ENCODE measurements at regions not wholly inside any gene's neighbourhood (a gene's known extent, or its start where the extent isn't known, plus 50 kb on each side); places are given as distances from the start of the nearest gene placed in this dataset.

GRCh38 chr13:73337532-73337931, 278.7 kb downstream of the KLF5 start:
- H3K36me3 Mint-ChIP-seq: no peaks in the 10 kb centered on the region
- intact Hi-C loops (cut with micrococcal nuclease): no loop called here
- CTCF ChIA-PET: no interaction called here

GRCh38 chr13:73336773-73337172, 278.0 kb downstream of the KLF5 start:
- no peaks in the 10 kb centered on the region for H3K27me3 ChIP-seq (ENCODE audit: control insufficient read depth in 2 of 2, insufficient read depth in 2 of 2, low read length in 2 of 2)
- no peaks in the 10 kb centered on the region for H3K36me3 Mint-ChIP-seq
- no peaks in the 10 kb centered on the region for H3K9me3 ChIP-seq (ENCODE audit: control insufficient read depth in 2 of 3, low read length in 3 of 3)
- no peak for DNase-seq
- H3K4me1 ChIP-seq (ENCODE audit: control insufficient read depth in 2 of 2, insufficient read depth in 2 of 2, low read length in 2 of 2): no peaks in the 10 kb centered on the region
- H3K27ac Mint-ChIP-seq: no peak overlapping the region
- ChIA-PET CTCF (interaction anchor here (0.5 kb wide), 1 partner anchor 139 kb away, joined by 4 read pairs; no protein-coding TSS in a partner anchor), POLR2A (no interaction called here)
- H3K36me3 ChIP-seq (ENCODE audit: control insufficient read depth in 2 of 3, insufficient read depth in 3 of 3, low read length in 3 of 3): no peaks in the 10 kb centered on the region
- H3K4me3 ChIP-seq (ENCODE audit: low read length): no peak overlapping the region
- no peaks in the 10 kb centered on the region for H3K27me3 Mint-ChIP-seq
- ATAC-seq: no peak
- intact Hi-C loops (cut with micrococcal nuclease): no loop called here
- no peak overlapping the region for H3K27ac ChIP-seq (ENCODE audit: low read depth, low read length)
- H3K9me3 Mint-ChIP-seq: no peaks in the 10 kb centered on the region
- H3K4me1 Mint-ChIP-seq: peaks cover 0 to 4% (median 0%) of the 10 kb centered on the region in 7 donors
- H3K4me3 Mint-ChIP-seq: no peak overlapping the region

More at GRCh38 chr13:73337532-73337931, 278.7 kb downstream of the KLF5 start:
- Histone ChIP-seq H3K36me3 (ENCODE audit: control insufficient read depth in 2 of 3, insufficient read depth in 3 of 3, low read length in 3 of 3) (no peaks in the 10 kb centered on the region), H3K27ac (ENCODE audit: low read depth, low read length) (no peak overlapping the region), H3K9me3 (ENCODE audit: control insufficient read depth in 2 of 3, low read length in 3 of 3) (no peaks in the 10 kb centered on the region), H3K27me3 (ENCODE audit: control insufficient read depth in 2 of 2, insufficient read depth in 2 of 2, low read length in 2 of 2) (no peaks in the 10 kb centered on the region), H3K4me3 (ENCODE audit: low read length) (no peak overlapping the region), H3K4me1 (ENCODE audit: control insufficient read depth in 2 of 2, insufficient read depth in 2 of 2, low read length in 2 of 2) (no peaks in the 10 kb centered on the region)
- ATAC-seq (no peak), DNase-seq (no peak)
- Mint-ChIP-seq H3K27me3 (no peaks in the 10 kb centered on the region), H3K4me1 (peaks cover 0 to 4% (median 0%) of the 10 kb centered on the region in 7 donors), H3K4me3 (no peak overlapping the region), H3K9me3 (no peaks in the 10 kb centered on the region), H3K27ac (no peak overlapping the region)
- POLR2A ChIA-PET: no interaction called here

GRCh38 chr13:73335944-73336343, 277.1 kb downstream of the KLF5 start:
- CTCF ChIA-PET: no interaction called here
- no peaks in the 10 kb centered on the region for H3K9me3 ChIP-seq (ENCODE audit: control insufficient read depth in 2 of 3, low read length in 3 of 3)
- H3K4me1 ChIP-seq (ENCODE audit: control insufficient read depth in 2 of 2, insufficient read depth in 2 of 2, low read length in 2 of 2): no peaks in the 10 kb centered on the region
- ATAC-seq (no peak), DNase-seq (no peak)
- intact Hi-C loops (cut with micrococcal nuclease): no loop called here
- H3K4me3 ChIP-seq (ENCODE audit: low read length): no peak overlapping the region
- H3K36me3 Mint-ChIP-seq: no peaks in the 10 kb centered on the region
- H3K27me3 Mint-ChIP-seq: peaks cover 0 to 2% (median 0%) of the 10 kb centered on the region in 5 donors
- no peaks in the 10 kb centered on the region for H3K36me3 ChIP-seq (ENCODE audit: control insufficient read depth in 2 of 3, insufficient read depth in 3 of 3, low read length in 3 of 3)
- H3K4me3 Mint-ChIP-seq: no peak overlapping the region
- peaks cover 0 to 3% (median 0%) of the 10 kb centered on the region in 11 donors for H3K9me3 Mint-ChIP-seq
- no peak overlapping the region for H3K27ac ChIP-seq (ENCODE audit: low read depth, low read length)
- POLR2A ChIA-PET: no interaction called here
- no peak overlapping the region for H3K27ac Mint-ChIP-seq
- H3K4me1 Mint-ChIP-seq: peaks cover 0 to 4% (median 0%) of the 10 kb centered on the region in 7 donors
- H3K27me3 ChIP-seq (ENCODE audit: control insufficient read depth in 2 of 2, insufficient read depth in 2 of 2, low read length in 2 of 2): no peaks in the 10 kb centered on the region

GRCh38 chr13:73335210-73335609, 276.4 kb downstream of the KLF5 start:
- CTCF ChIA-PET: no interaction called here
- peak; percentile 75 for ATAC-seq

GRCh38 chr13:73334445-73334844, 275.6 kb downstream of the KLF5 start:
- Mint-ChIP-seq H3K36me3 (no peaks in the 10 kb centered on the region), H3K27me3 (peaks cover 0 to 4% (median 0%) of the 10 kb centered on the region in 5 donors), H3K9me3 (peaks cover 0 to 3% (median 0%) of the 10 kb centered on the region in 11 donors), H3K27ac (no peak overlapping the region), H3K4me1 (peaks cover 0 to 4% (median 0%) of the 10 kb centered on the region in 7 donors), H3K4me3 (no peak overlapping the region)
- ChIA-PET CTCF (no interaction called here), POLR2A (no interaction called here)
- H3K36me3 ChIP-seq (ENCODE audit: control insufficient read depth in 2 of 3, insufficient read depth in 3 of 3, low read length in 3 of 3): no peaks in the 10 kb centered on the region
- no peaks in the 10 kb centered on the region for H3K27me3 ChIP-seq (ENCODE audit: control insufficient read depth in 2 of 2, insufficient read depth in 2 of 2, low read length in 2 of 2)
- no peaks in the 10 kb centered on the region for H3K4me1 ChIP-seq (ENCODE audit: control insufficient read depth in 2 of 2, insufficient read depth in 2 of 2, low read length in 2 of 2)
- peak; percentile 49 for ATAC-seq
- no peaks in the 10 kb centered on the region for H3K9me3 ChIP-seq (ENCODE audit: control insufficient read depth in 2 of 3, low read length in 3 of 3)
- no peak overlapping the region for H3K4me3 ChIP-seq (ENCODE audit: low read length)
- intact Hi-C loops (cut with micrococcal nuclease): no loop called here
- no peak overlapping the region for H3K27ac ChIP-seq (ENCODE audit: low read depth, low read length)
- DNase-seq: no peak

More at GRCh38 chr13:73335210-73335609, 276.4 kb downstream of the KLF5 start:
- H3K4me3 ChIP-seq (ENCODE audit: low read length): no peak overlapping the region
- no peaks in the 10 kb centered on the region for H3K36me3 ChIP-seq (ENCODE audit: control insufficient read depth in 2 of 3, insufficient read depth in 3 of 3, low read length in 3 of 3)
- no peak overlapping the region for H3K27ac Mint-ChIP-seq
- H3K27ac ChIP-seq (ENCODE audit: low read depth, low read length): no peak overlapping the region
- no peak for DNase-seq
- intact Hi-C loops (cut with micrococcal nuclease): no loop called here
- H3K36me3 Mint-ChIP-seq: no peaks in the 10 kb centered on the region
- no peaks in the 10 kb centered on the region for H3K27me3 ChIP-seq (ENCODE audit: control insufficient read depth in 2 of 2, insufficient read depth in 2 of 2, low read length in 2 of 2)
- peaks cover 0 to 3% (median 0%) of the 10 kb centered on the region in 11 donors for H3K9me3 Mint-ChIP-seq
- H3K4me3 Mint-ChIP-seq: no peak overlapping the region
- peaks cover 0 to 4% (median 0%) of the 10 kb centered on the region in 5 donors for H3K27me3 Mint-ChIP-seq
- H3K4me1 ChIP-seq (ENCODE audit: control insufficient read depth in 2 of 2, insufficient read depth in 2 of 2, low read length in 2 of 2): no peaks in the 10 kb centered on the region
- H3K9me3 ChIP-seq (ENCODE audit: control insufficient read depth in 2 of 3, low read length in 3 of 3): no peaks in the 10 kb centered on the region
- POLR2A ChIA-PET: no interaction called here
- peaks cover 0 to 4% (median 0%) of the 10 kb centered on the region in 7 donors for H3K4me1 Mint-ChIP-seq

GRCh38 chr13:73331556-73331955, 272.8 kb downstream of the KLF5 start:
- peaks cover 0 to 4% (median 0%) of the 10 kb centered on the region in 7 donors for H3K4me1 Mint-ChIP-seq
- no peak overlapping the region for H3K27ac Mint-ChIP-seq
- H3K9me3 ChIP-seq (ENCODE audit: control insufficient read depth in 2 of 3, low read length in 3 of 3): no peaks in the 10 kb centered on the region
- ATAC-seq (no peak), DNase-seq (no peak)
- peaks cover 0 to 5% (median 0%) of the 10 kb centered on the region in 11 donors for H3K9me3 Mint-ChIP-seq
- no peak overlapping the region for H3K27ac ChIP-seq (ENCODE audit: low read depth, low read length)
- H3K36me3 Mint-ChIP-seq: no peaks in the 10 kb centered on the region
- intact Hi-C loops (cut with micrococcal nuclease): no loop called here
- H3K27me3 Mint-ChIP-seq: peaks cover 0 to 12% (median 3%) of the 10 kb centered on the region in 5 donors
- no peak overlapping the region for H3K4me3 ChIP-seq (ENCODE audit: low read length)
- ChIA-PET CTCF (no interaction called here), POLR2A (no interaction called here)
- no peaks in the 10 kb centered on the region for H3K27me3 ChIP-seq (ENCODE audit: control insufficient read depth in 2 of 2, insufficient read depth in 2 of 2, low read length in 2 of 2)
- H3K4me3 Mint-ChIP-seq: no peak overlapping the region
- no peaks in the 10 kb centered on the region for H3K36me3 ChIP-seq (ENCODE audit: control insufficient read depth in 2 of 3, insufficient read depth in 3 of 3, low read length in 3 of 3)
- H3K4me1 ChIP-seq (ENCODE audit: control insufficient read depth in 2 of 2, insufficient read depth in 2 of 2, low read length in 2 of 2): no peaks in the 10 kb centered on the region

GRCh38 chr13:73329355-73329754, 270.6 kb downstream of the KLF5 start:
- H3K4me3 Mint-ChIP-seq: no peak overlapping the region
- H3K4me1 Mint-ChIP-seq: no peaks in the 10 kb centered on the region
- no peak for ATAC-seq
- DNase-seq: no peak
- H3K36me3 Mint-ChIP-seq: no peaks in the 10 kb centered on the region
- Histone ChIP-seq H3K36me3 (ENCODE audit: control insufficient read depth in 2 of 3, insufficient read depth in 3 of 3, low read length in 3 of 3) (no peaks in the 10 kb centered on the region), H3K27ac (ENCODE audit: low read depth, low read length) (no peak overlapping the region), H3K9me3 (ENCODE audit: control insufficient read depth in 2 of 3, low read length in 3 of 3) (no peaks in the 10 kb centered on the region), H3K4me3 (ENCODE audit: low read length) (no peak overlapping the region), H3K4me1 (ENCODE audit: control insufficient read depth in 2 of 2, insufficient read depth in 2 of 2, low read length in 2 of 2) (no peaks in the 10 kb centered on the region), H3K27me3 (ENCODE audit: control insufficient read depth in 2 of 2, insufficient read depth in 2 of 2, low read length in 2 of 2) (no peaks in the 10 kb centered on the region)
- CTCF ChIA-PET: no interaction called here
- peaks cover 0 to 27% (median 3%) of the 10 kb centered on the region in 5 donors for H3K27me3 Mint-ChIP-seq
- POLR2A ChIA-PET: no interaction called here
- intact Hi-C loops (cut with micrococcal nuclease): no loop called here
- H3K9me3 Mint-ChIP-seq: peaks cover 0 to 5% (median 0%) of the 10 kb centered on the region in 11 donors
- no peak overlapping the region for H3K27ac Mint-ChIP-seq

All from naive thymus-derived CD4-positive, alpha-beta T cell (primary cell).